ENCODE measurements at regions not wholly inside any gene's neighbourhood (a gene's known extent, or its start where the extent isn't known, plus 50 kb on each side); places are given as distances from the start of the nearest gene placed in this dataset.

GRCh38 chr2:111702119-111702803 is 181.7 kb downstream of the ANAPC1 start:
- Mint-ChIP-seq H3K4me1 (peaks cover 49 to 53% of the 10 kb centered on the region in 2 experiments), H3K9me3 (0 out of 5 replicates have a peak, but pooled peaks cover 0 to 2% of the 10 kb centered on the region in 2 experiments), H3K27me3 (ENCODE audit: low read depth) (no peaks in the 10 kb centered on the region; the same call in 1 of the 2 replicates), H3K4me3 (0 out of 5 replicates have a peak overlapping the region, but pooled peaks of 1 of the 2 experiments have one; percentile 12), H3K36me3 (ENCODE audit: insufficient read depth in 1 of 3, low read depth in 3 of 3) (peaks cover 1 to 6% (median 2%) of the 10 kb centered on the region in 3 experiments; a peak in 4 of 7 replicates), H3K27ac (peak overlapping the region; percentile 53 to 93 (median 84); a peak in 6 of 7 replicates)
- H2BK5ac ChIP-seq (ENCODE audit: insufficient read length, low read length) = no peak overlapping the region
- H3K4me2 ChIP-seq (ENCODE audit: insufficient read depth, insufficient read length, low read length) = no peak overlapping the region
- peak overlapping the region; percentile 63 for H3K18ac ChIP-seq (ENCODE audit: insufficient read length, low read depth, low read length)
- H2BK20ac ChIP-seq (ENCODE audit: low read depth, low read length, poor library complexity, severe bottlenecking) = no peak overlapping the region
- H3T11ph ChIP-seq (ENCODE audit: low read length) = no peak overlapping the region
- WGBS (ENCODE audit: extremely low coverage, insufficient read length, low lambda C conversion rate) = no CpG with 5 or more reads among the region's 14 CpGs
- H3K4ac ChIP-seq (ENCODE audit: low read depth, low read length) = peak overlapping the region; percentile 25; the same call in 1 of the 2 replicates
- H2AK5ac ChIP-seq (ENCODE audit: insufficient read length, low read length) = no peak overlapping the region
- peak overlapping the region; percentile 65 for H3K14ac ChIP-seq (ENCODE audit: insufficient read depth, low read length)
- TF ChIP-seq CTCF (conservative IDR thresholded peaks at IDR 0.05) = peak; percentile 85
- H2AFZ ChIP-seq (ENCODE audit: low read length) = no peak overlapping the region
- no peaks in the 10 kb centered on the region for H3K79me2 ChIP-seq (ENCODE audit: insufficient read depth, low read length)
- no peak overlapping the region for H3K9ac ChIP-seq (ENCODE audit: extremely low read depth, insufficient read length, low read length)
- H3K56ac ChIP-seq (ENCODE audit: insufficient read length, low read depth, low read length) = no peak overlapping the region
- no peaks in the 10 kb centered on the region for H3K23me2 ChIP-seq (ENCODE audit: insufficient read length, low read depth, low read length, poor library complexity, severe bottlenecking)
- no peak overlapping the region for H4K8ac ChIP-seq (replicated peaks; ENCODE audit: insufficient read length, low read depth, low read length)
- H3K9me3 ChIP-seq (ENCODE audit: control insufficient read depth, low read depth, low read length) = no peaks in the 10 kb centered on the region
- no peaks in the 10 kb centered on the region for H4K20me1 ChIP-seq (ENCODE audit: control insufficient read depth, insufficient read depth, insufficient read length)
- H2BK120ac ChIP-seq (ENCODE audit: low read depth, low read length, poor library complexity, severe bottlenecking) = no peak overlapping the region
- H3K27ac ChIP-seq (ENCODE audit: insufficient read length, low read depth, low read length) = no peak overlapping the region
- peak overlapping the region; percentile 17 for H4K91ac ChIP-seq (ENCODE audit: insufficient read length, low read depth, low read length)
- no peaks in the 10 kb centered on the region for H3K27me3 ChIP-seq (ENCODE audit: insufficient read depth, low read length)
- H3K4me1 ChIP-seq (ENCODE audit: insufficient read depth, low read length) = peaks cover 12% of the 10 kb centered on the region; the same call in 1 of the 2 replicates
- H2BK15ac ChIP-seq (ENCODE audit: low read depth, low read length) = no peak overlapping the region
- no peak overlapping the region for H3K23ac ChIP-seq (ENCODE audit: insufficient read length, low read depth, low read length)
- no peaks in the 10 kb centered on the region for H3K79me1 ChIP-seq (ENCODE audit: insufficient read depth, low read depth, low read length, poor library complexity, severe bottlenecking)
- H2BK12ac ChIP-seq (ENCODE audit: insufficient read length, low read depth, low read length) = peak overlapping the region; percentile 53
- peak; percentile 82 for DNase-seq
- no peak overlapping the region for H4K5ac ChIP-seq (ENCODE audit: insufficient read length, low read depth, low read length)

All from H9 (cell line).